HL-60 (cell line): ENCODE measurements at regions not wholly inside any gene's neighbourhood (a gene's known extent, or its start where the extent isn't known, plus 50 kb on each side); places are given as distances from the start of the nearest gene placed in this dataset.

Source experiments
- CTCF ChIP-seq: IDR thresholded peaks from one replicate; pipeline ENCODE4 v1.5.1; 2011; ENCODE audit warnings: low read length, control low read depth, inconsistent platforms; ENCODE audit not compliant: insufficient read depth
- GABPA ChIP-seq: IDR thresholded peaks from 2 replicates; pipeline ENCODE4 v1.6.1; 2012; ENCODE audit warnings: low read depth
- POLR2AphosphoS5 ChIP-seq: IDR thresholded peaks from 2 replicates; pipeline ENCODE4 v1.6.1; 2012; ENCODE audit warnings: low read depth
- SPI1 ChIP-seq: IDR thresholded peaks from 2 replicates; pipeline ENCODE4 v1.6.1; 2012; ENCODE audit warnings: low read depth, mild to moderate bottlenecking, borderline replicate concordance
- TF ChIP-seq, protein P1 (sequence below): IDR thresholded peaks from 2 replicates; pipeline ENCODE4 v1.6.1; 2012; ENCODE audit warnings: low read depth; ENCODE audit not compliant: insufficient replicate concordance

- TF ChIP-seq CTCF (no peak), POLR2AphosphoS5 (no peak), GABPA (no peak), SPI1 (no peak)
- TF ChIP-seq, protein P1, sequence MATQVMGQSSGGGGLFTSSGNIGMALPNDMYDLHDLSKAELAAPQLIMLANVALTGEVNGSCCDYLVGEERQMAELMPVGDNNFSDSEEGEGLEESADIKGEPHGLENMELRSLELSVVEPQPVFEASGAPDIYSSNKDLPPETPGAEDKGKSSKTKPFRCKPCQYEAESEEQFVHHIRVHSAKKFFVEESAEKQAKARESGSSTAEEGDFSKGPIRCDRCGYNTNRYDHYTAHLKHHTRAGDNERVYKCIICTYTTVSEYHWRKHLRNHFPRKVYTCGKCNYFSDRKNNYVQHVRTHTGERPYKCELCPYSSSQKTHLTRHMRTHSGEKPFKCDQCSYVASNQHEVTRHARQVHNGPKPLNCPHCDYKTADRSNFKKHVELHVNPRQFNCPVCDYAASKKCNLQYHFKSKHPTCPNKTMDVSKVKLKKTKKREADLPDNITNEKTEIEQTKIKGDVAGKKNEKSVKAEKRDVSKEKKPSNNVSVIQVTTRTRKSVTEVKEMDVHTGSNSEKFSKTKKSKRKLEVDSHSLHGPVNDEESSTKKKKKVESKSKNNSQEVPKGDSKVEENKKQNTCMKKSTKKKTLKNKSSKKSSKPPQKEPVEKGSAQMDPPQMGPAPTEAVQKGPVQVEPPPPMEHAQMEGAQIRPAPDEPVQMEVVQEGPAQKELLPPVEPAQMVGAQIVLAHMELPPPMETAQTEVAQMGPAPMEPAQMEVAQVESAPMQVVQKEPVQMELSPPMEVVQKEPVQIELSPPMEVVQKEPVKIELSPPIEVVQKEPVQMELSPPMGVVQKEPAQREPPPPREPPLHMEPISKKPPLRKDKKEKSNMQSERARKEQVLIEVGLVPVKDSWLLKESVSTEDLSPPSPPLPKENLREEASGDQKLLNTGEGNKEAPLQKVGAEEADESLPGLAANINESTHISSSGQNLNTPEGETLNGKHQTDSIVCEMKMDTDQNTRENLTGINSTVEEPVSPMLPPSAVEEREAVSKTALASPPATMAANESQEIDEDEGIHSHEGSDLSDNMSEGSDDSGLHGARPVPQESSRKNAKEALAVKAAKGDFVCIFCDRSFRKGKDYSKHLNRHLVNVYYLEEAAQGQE: no peak
Measured at GRCh38 chrX:22339459-22339858, 66.7 kb downstream of the CBLL2 start.
